ENCODE measurements at regions not wholly inside any gene's neighbourhood (a gene's known extent, or its start where the extent isn't known, plus 50 kb on each side); places are given as distances from the start of the nearest gene placed in this dataset.

- TF ChIP-seq, protein P1, sequence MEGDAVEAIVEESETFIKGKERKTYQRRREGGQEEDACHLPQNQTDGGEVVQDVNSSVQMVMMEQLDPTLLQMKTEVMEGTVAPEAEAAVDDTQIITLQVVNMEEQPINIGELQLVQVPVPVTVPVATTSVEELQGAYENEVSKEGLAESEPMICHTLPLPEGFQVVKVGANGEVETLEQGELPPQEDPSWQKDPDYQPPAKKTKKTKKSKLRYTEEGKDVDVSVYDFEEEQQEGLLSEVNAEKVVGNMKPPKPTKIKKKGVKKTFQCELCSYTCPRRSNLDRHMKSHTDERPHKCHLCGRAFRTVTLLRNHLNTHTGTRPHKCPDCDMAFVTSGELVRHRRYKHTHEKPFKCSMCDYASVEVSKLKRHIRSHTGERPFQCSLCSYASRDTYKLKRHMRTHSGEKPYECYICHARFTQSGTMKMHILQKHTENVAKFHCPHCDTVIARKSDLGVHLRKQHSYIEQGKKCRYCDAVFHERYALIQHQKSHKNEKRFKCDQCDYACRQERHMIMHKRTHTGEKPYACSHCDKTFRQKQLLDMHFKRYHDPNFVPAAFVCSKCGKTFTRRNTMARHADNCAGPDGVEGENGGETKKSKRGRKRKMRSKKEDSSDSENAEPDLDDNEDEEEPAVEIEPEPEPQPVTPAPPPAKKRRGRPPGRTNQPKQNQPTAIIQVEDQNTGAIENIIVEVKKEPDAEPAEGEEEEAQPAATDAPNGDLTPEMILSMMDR (IDR thresholded peaks at IDR 0.05; ENCODE audit: control extremely low read depth in 1 of 3, insufficient read depth in 1 of 3, low read depth in 1 of 3, low read length in 3 of 3) = no peak
- no peak for TF ChIP-seq TCF12 (IDR thresholded peaks at IDR 0.05; ENCODE audit: low read depth, low read length)
- TF ChIP-seq, protein P2, sequence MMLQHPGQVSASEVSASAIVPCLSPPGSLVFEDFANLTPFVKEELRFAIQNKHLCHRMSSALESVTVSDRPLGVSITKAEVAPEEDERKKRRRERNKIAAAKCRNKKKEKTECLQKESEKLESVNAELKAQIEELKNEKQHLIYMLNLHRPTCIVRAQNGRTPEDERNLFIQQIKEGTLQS (IDR thresholded peaks at IDR 0.05; ENCODE audit: insufficient read depth, low read depth, low read length) = no peak
These were observed 859.0 kb upstream of the AUTS2 start for GRCh38 chr7:68739306-68739705.

All from H1 (cell line).